ENCODE measurements at regions not wholly inside any gene's neighbourhood (a gene's known extent, or its start where the extent isn't known, plus 50 kb on each side); places are given as distances from the start of the nearest gene placed in this dataset.
"Not testable (repeated sequence)": the region's sequence is repeated elsewhere in the genome, so short reads cannot be mapped to it uniquely, and the experiment has no call there.

DNA sequence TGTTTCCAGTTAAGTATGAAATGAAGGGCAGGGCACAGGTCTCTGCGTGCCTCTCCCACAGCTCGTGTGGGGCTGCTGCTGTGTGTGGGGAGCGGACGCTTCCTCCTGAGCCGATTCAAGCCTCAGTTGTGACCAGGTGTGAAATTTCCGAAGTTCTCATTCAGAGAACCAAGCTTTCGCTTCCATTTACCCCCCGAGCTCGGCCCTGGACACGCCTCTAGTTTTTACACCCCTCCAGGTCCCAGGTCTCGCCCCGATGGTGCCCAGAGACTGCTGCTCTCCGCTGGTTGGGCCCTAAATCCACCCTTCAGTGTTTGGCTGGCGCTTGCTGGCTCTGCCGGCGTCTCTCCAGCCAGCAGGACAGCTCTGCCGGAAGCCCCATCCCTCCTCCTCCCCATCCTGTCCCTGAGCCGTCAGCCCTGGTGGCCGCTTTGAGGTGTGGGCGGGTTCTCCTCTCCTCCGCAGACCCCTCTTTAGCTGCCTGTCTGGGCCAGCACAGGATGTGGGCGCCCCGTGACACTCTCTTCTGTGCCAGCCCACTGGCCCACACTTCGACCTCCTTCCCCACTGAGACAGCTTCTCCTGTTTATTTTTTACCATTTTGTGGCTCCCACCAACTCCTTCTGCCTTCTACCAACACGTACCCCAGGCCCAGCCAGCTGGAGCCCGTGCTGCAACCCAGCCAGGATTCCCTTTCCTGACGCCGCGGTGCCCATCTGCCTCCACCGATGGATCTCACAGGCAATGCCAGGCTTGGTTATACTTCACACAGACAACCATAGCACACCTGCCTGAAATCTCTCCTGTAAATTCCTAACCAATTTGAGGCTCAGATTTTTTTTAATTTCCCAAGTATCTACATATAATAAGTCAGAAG lies 142.8 kb downstream of the DLL1 start:
- DNase-seq (ENCODE audit: low spot score), result no peak

GRCh38 chr6:170147056-170147787 lies 143.7 kb downstream of the DLL1 start:
- no peak for DNase-seq (ENCODE audit: low spot score)

GRCh38 chr6:170146640-170147039 lies 144.2 kb downstream of the DLL1 start:
- DNase-seq (ENCODE audit: low spot score), result no peak

DNA sequence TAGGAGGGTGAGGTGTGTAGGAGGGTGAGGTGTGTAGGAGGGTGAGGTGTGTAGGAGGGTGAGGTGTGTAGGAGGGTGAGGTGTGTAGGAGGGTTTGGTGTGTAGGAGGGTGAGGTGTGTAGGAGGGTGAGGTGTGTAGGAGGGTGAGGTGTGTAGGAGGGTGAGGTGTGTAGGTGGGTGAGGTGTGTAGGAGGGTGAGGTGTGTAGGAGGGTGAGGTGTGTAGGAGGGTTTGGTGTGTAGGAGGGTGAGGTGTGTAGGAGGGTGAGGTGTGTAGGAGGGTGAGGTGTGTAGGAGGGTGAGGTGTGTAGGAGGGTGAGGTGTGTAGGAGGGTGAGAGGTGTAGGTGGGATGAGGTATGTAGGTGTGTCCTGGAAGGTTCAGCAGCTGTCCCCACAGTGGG lies 144.7 kb downstream of the DLL1 start:
- not testable (repeated sequence) for DNase-seq (ENCODE audit: low spot score)

DNA sequence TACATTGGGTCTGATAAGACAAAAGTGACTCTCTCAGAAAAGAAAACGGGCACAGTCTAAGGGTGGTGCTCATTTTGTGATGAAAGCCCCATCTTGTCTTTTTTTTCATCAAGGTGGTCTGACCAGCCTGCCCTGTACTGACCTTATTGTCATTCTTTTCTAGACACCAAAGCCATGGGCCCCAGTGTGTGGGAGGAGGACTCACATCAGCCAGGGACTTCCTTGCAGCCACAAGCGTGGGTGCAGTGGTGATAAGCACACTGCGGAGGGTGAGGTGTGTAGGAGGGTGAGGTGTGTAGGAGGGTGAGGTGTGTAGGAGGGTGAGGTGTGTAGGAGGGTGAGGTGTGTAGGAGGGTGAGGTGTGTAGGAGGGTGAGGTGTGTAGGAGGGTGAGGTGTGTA lies 145.2 kb downstream of the DLL1 start:
- DNase-seq (ENCODE audit: low spot score), result not testable (repeated sequence)

DNA sequence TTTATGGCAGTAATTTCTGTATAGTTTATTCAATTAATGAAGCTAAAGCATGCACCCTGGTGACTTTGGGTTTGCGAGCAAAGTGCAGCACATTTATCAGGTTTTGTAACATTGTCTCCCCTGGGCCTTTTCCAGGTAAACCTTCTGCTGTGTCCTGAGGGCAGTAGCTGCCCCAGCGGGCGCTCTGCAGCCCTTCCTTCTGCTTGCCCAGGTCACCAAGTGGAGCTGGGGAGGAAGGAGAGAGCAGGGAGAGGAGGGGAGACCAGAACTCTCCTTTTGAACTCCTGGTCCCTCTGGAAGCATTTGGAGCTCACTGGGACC lies 145.6 kb downstream of the DLL1 start:
- no peak for DNase-seq (ENCODE audit: low spot score)

- DNase-seq (ENCODE audit: low spot score), result no peak
These were observed 146.2 kb downstream of the DLL1 start for GRCh38 chr6:170144571-170145271.

- no peak for DNase-seq (ENCODE audit: low spot score)
These were observed 147.3 kb downstream of the DLL1 start for GRCh38 chr6:170143401-170144150.

GRCh38 chr6:170142559-170142958 lies 148.3 kb downstream of the DLL1 start:
- no peak for DNase-seq (ENCODE audit: low spot score)

GRCh38 chr6:170141061-170141460 lies 149.8 kb downstream of the DLL1 start:
- DNase-seq (ENCODE audit: low spot score), result not testable (repeated sequence)

DNA sequence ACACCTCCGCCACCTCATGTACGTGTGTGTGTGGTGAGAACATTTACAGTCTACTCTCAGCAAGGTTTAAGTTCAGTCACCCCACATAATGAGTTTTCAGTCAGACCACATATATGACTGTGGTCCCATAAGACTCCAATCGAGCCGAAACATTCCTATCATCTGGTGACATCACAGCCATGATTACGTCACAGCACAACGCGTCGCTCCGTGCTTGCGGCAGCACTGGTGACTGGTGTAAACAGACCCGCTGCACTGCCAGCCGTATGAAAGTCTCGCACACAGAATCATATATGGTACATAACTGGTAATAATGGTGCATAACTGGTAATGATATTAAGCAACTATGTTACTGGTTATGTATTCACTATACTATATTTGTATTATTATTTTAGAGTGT lies 150.7 kb downstream of the DLL1 start:
- DNase-seq (ENCODE audit: low spot score), result no peak

- no peak for DNase-seq (ENCODE audit: low spot score)
These were observed 151.3 kb downstream of the DLL1 start for GRCh38 chr6:170139531-170139930.

- DNase-seq (ENCODE audit: low spot score), result not testable (repeated sequence)
These were observed 151.8 kb downstream of the DLL1 start for GRCh38 chr6:170139046-170139445.

GRCh38 chr6:170137911-170138910 lies 152.7 kb downstream of the DLL1 start:
- no peak for DNase-seq (ENCODE audit: low spot score)

DNA sequence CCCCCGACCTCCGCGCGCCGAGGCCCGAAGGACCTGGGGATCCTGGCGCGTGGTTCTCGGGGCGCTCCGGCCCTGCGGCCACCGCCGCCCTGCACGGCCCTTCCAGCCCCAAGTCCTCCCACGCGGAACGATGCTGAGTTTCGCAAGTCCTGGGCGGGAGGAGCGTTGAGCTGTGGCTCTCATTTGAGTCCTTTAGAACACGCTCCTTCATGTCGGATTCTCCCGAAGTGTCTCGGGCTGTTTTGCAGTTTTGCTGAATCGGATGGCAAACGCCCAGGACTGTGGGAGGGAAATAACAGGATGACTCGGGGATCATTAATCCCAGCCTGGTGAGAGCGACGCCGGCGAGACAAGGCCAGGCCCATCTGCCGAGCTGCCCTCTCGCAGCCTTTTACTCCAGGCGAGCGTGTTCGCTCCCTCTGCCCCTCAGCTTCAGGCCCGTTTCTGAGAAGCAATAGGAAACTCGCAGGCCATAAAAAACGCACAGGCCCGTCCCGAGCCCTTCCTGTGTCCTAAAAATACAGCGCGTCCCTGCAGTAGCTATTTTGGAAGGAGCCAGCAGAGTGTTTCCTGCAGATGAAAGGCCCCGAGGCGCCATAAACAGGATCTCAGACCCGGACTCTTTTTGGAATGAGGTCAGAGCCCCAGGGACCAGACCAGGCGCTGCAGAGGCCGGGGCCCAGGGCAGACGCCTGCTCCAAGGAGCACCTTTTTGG lies 153.5 kb downstream of the DLL1 start:
- no peak for DNase-seq (ENCODE audit: low spot score)

DNA sequence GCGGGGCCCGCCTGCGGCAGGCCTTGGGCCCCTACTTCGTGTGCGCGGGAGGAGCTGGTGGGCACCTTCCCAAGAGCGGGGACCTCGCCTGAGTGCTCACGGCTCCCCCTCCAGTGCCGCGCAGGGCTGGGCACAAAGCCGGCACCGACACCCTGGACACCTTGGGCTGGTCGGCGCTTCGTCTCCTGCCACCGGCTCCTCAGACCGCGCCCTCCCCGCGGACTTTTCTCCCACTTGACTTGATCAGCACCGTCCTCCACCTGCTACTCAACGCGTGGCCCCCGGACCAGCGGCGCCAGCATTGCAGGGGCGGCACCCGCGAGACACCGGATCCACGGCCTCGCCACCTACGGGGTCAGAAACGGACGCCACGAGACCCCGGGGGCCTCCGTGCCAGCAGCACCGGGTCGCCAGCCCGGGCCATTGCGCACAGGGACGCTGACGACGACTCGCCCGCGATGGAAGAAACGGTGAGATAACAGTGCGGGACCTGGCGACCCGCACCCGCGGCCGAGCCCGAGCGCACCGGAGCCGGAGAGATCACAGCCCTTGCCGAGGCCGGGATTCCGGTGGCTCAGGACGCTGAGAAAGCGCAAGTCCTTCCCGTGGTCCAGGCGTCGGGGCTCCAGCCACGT lies 154.2 kb downstream of the DLL1 start:
- no peak for DNase-seq (ENCODE audit: low spot score)

- DNase-seq (ENCODE audit: low spot score), result no peak
These were observed 154.9 kb downstream of the DLL1 start for GRCh38 chr6:170135821-170136471.

DNA sequence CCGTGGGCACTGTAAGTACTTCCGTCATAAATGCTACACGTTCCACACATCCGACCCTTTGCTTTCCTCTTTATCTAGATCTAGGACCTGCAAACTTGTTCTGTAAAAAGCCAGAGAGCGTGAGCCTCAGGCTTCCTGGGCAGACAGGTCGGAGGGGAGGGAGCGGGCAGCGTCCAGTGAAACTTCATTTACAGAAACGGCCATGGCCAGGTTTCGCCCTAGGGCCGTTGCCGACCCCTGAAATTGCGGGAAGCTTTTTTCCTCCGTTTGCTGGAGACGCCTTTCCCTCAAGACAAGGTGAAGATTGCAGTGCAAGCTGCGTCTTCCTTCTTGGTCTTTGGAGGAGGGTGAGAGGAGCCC lies 155.4 kb downstream of the DLL1 start:
- DNase-seq (ENCODE audit: low spot score), result no peak
